GM12878 (cell line): ENCODE measurements at regions not wholly inside any gene's neighbourhood (a gene's known extent, or its start where the extent isn't known, plus 50 kb on each side); places are given as distances from the start of the nearest gene placed in this dataset.

Source experiments
- ATAC-seq: fragments of 200-7000 bp; cut with Tn5 transposase; 3 replicates; pipeline ENCODE4 v1.9.1; 2020; ENCODE audit warnings: mild to moderate bottlenecking, moderate library complexity
- BruUV-seq: library from RNA; stranded (reverse); fragments of 400-500 nt; replicated peaks from 2 replicates; lab custom pipeline; 2021; lab: Mats Ljungman, UMichigan
- CTCF ChIA-PET: fragments of 300-600 bp; sonication (Branson Sonifier 250); formaldehyde crosslinking; extraction: SDS; loops from one replicate; lab custom pipeline; 2021; ENCODE audit warnings: inconsistent platforms; lab: Yijun Ruan, JAX
- POLR2A ChIA-PET: fragments of 350-600 bp; formaldehyde crosslinking; extraction: SDS; loops from one replicate; lab custom pipeline; 2021; ENCODE audit warnings: inconsistent platforms; lab: Charles Lee
- RAD21 ChIA-PET: fragments of 300-600 bp; sonication (Branson Sonifier 250); formaldehyde crosslinking; loops from one replicate; lab custom pipeline; 2023; ENCODE audit warnings: antibody characterized with exemption; ENCODE audit not compliant: unreplicated experiment; lab: Charles Lee
- SMC1A ChIA-PET: fragments of 300-600 bp; sonication (Branson Sonifier 250); formaldehyde crosslinking; loops from one replicate; lab custom pipeline; 2023; ENCODE audit not compliant: unreplicated experiment, uncharacterized antibody; lab: Charles Lee
- DNase-seq: peaks from one replicate; pipeline ENCODE4 v3.0.0-alpha.2; 2011; ENCODE audit warnings: low read depth, low spot score
- FAIRE-seq: peaks from 3 replicates; lab custom pipeline; 2011; peaks lifted over from hg19 to GRCh38; lab: Jason Lieb, UNC
- H2AFZ ChIP-seq: 2 replicates; pipeline ENCODE4 v1.6.0; 2011; ENCODE audit warnings: low read depth, low read length, control low read depth; ENCODE audit not compliant: control insufficient read depth
- H3K27ac ChIP-seq: 2 replicates; pipeline ENCODE4 v1.5.1; 2011; ENCODE audit warnings: control low read depth; ENCODE audit not compliant: control insufficient read depth, insufficient read depth
- H3K27me3 ChIP-seq, 2 experiments: replicated peaks in 1 of 2; 2 replicates each; pipeline versions ENCODE4 v1.6.0 to v1.6.1; 2011; ENCODE audit warnings: low read length in 1 of 2; ENCODE audit not compliant: control insufficient read depth in 2 of 2, insufficient read depth in 2 of 2
- H3K36me3 ChIP-seq, 2 experiments: 2 replicates each; pipeline ENCODE4 v1.5.1; 2011; ENCODE audit warnings: low read length in 1 of 2; ENCODE audit not compliant: control insufficient read depth in 2 of 2, insufficient read depth in 2 of 2
- H3K4me1 ChIP-seq: 2 replicates; pipeline ENCODE4 v1.6.1; 2011; ENCODE audit warnings: mild to moderate bottlenecking, low read length, moderate library complexity, mixed read lengths; ENCODE audit not compliant: control insufficient read depth, insufficient read depth
- H3K4me2 ChIP-seq: 2 replicates; pipeline ENCODE4 v1.6.0; 2011; ENCODE audit warnings: control low read depth; ENCODE audit not compliant: control insufficient read depth, insufficient read depth
- H3K4me3 ChIP-seq: fragments of 200-600 bp; sonication (generic); 2 replicates; pipeline ENCODE4 v1.5.1; 2016
- H3K79me2 ChIP-seq: 2 replicates; pipeline ENCODE4 v1.6.0; 2011; ENCODE audit warnings: low read length; ENCODE audit not compliant: control insufficient read depth, insufficient read depth
- H3K9ac ChIP-seq: 2 replicates; pipeline ENCODE4 v1.8.0; 2011; ENCODE audit warnings: low read length, control low read depth, mixed read lengths; ENCODE audit not compliant: control insufficient read depth, insufficient read depth
- H3K9me3 ChIP-seq: replicated peaks from 3 replicates; pipeline ENCODE4 v1.5.1; 2011; ENCODE audit warnings: mild to moderate bottlenecking, low read length; ENCODE audit not compliant: control insufficient read depth, insufficient read depth
- H4K20me1 ChIP-seq: 2 replicates; pipeline ENCODE4 v1.6.0; 2011; ENCODE audit not compliant: control insufficient read depth, insufficient read depth
- CHD1 ChIP-seq: IDR thresholded peaks from 2 replicates; pipeline ENCODE4 v1.6.1; 2012; ENCODE audit warnings: low read depth, low read length, improper control_type of control experiment
- IRF3 ChIP-seq: fragments of 450-650 bp; IDR thresholded peaks from 2 replicates; pipeline ENCODE4 v1.6.1; 2014; ENCODE audit warnings: mild to moderate bottlenecking
- KAT2A ChIP-seq: conservative IDR thresholded peaks from 2 replicates; pipeline ENCODE4 v1.6.1; 2011; ENCODE audit warnings: low read depth, low read length; ENCODE audit not compliant: control insufficient read depth
- MLLT1 ChIP-seq: fragments of 450-650 bp; IDR thresholded peaks from 2 replicates; pipeline ENCODE4 v1.6.1; 2016; ENCODE audit warnings: mild to moderate bottlenecking
- PAX5 ChIP-seq: IDR thresholded peaks from 2 replicates; pipeline ENCODE4 v1.6.1; 2011; ENCODE audit warnings: low read depth, low read length, borderline replicate concordance
- PBX3 ChIP-seq: IDR thresholded peaks from 2 replicates; pipeline ENCODE4 v1.6.1; 2011; ENCODE audit warnings: mild to moderate bottlenecking, low read depth, low read length, moderate library complexity; ENCODE audit not compliant: insufficient replicate concordance
- SIX5 ChIP-seq: IDR thresholded peaks from 2 replicates; pipeline ENCODE4 v1.6.1; 2011; ENCODE audit warnings: mild to moderate bottlenecking, low read depth, low read length, moderate library complexity; ENCODE audit not compliant: severe bottlenecking
- WGBS: methylation state at CpG from one replicate; pipeline ENCODE4 v1.1.6; 2016; ENCODE audit warnings: low lambda C conversion rate; ENCODE audit not compliant: insufficient replicate concordance, insufficient coverage; ENCODE audit errors: missing lambda C conversion rate; 5-methylcytosine and 5-hydroxymethylcytosine counted together
- in situ Hi-C: fragments of 300-500 bp; cut with MboI; formaldehyde crosslinking; loops from 9 replicates; pipeline ENCODE4 v1.14.3; 2018; ENCODE audit warnings: mixed read lengths
- intact Hi-C: fragments of 100-400 bp; cut with micrococcal nuclease; formaldehyde crosslinking; loops from one replicate; pipeline ENCODE4 v1.14.2; 2022; ENCODE audit not compliant: unreplicated experiment

GRCh38 chr14:85402569-85403162 is 127.3 kb upstream of the FLRT2 start (continued):
- TF ChIP-seq MLLT1 (no peak), PAX5 (no peak), KAT2A (no peak)

GRCh38 chr14:85409481-85410210 is 120.3 kb upstream of the FLRT2 start:
- FAIRE-seq (no peak), DNase-seq (no peak), ATAC-seq (no peak)
- SMC1A ChIA-PET = no interaction called here
- in situ Hi-C loops (no loop called here), intact Hi-C loops (no loop called here)
- no peak overlapping the region for H3K9ac ChIP-seq
- H3K4me3 ChIP-seq = no peak overlapping the region
- no peak overlapping the region for H2AFZ ChIP-seq
- H3K4me2 ChIP-seq = no peak overlapping the region
- CTCF ChIA-PET = no interaction called here
- H4K20me1 ChIP-seq = no peaks in the 10 kb centered on the region
- no peaks in the 10 kb centered on the region for H3K9me3 ChIP-seq
- no peaks in the 10 kb centered on the region for H3K4me1 ChIP-seq
- BruUV-seq = no TSS peak
- TF ChIP-seq IRF3 (no peak), PBX3 (no peak), CHD1 (no peak), PAX5 (no peak), SIX5 (no peak)
- POLR2A ChIA-PET = no interaction called here
- RAD21 ChIA-PET = no interaction called here
- H3K27ac ChIP-seq = no peak overlapping the region
- H3K27me3 ChIP-seq = no peaks in the 10 kb centered on the region
- H3K36me3 ChIP-seq = no peaks in the 10 kb centered on the region
- 0% methylated on average over 3 of the region's 3 CpGs for WGBS
- no peaks in the 10 kb centered on the region for H3K79me2 ChIP-seq
